ENCODE measurements at regions not wholly inside any gene's neighbourhood (a gene's known extent, or its start where the extent isn't known, plus 50 kb on each side); places are given as distances from the start of the nearest gene placed in this dataset.
"Not testable (repeated sequence)": the region's sequence is repeated elsewhere in the genome, so short reads cannot be mapped to it uniquely, and the experiment has no call there.

- TF ChIP-seq, protein P1, sequence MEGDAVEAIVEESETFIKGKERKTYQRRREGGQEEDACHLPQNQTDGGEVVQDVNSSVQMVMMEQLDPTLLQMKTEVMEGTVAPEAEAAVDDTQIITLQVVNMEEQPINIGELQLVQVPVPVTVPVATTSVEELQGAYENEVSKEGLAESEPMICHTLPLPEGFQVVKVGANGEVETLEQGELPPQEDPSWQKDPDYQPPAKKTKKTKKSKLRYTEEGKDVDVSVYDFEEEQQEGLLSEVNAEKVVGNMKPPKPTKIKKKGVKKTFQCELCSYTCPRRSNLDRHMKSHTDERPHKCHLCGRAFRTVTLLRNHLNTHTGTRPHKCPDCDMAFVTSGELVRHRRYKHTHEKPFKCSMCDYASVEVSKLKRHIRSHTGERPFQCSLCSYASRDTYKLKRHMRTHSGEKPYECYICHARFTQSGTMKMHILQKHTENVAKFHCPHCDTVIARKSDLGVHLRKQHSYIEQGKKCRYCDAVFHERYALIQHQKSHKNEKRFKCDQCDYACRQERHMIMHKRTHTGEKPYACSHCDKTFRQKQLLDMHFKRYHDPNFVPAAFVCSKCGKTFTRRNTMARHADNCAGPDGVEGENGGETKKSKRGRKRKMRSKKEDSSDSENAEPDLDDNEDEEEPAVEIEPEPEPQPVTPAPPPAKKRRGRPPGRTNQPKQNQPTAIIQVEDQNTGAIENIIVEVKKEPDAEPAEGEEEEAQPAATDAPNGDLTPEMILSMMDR (IDR thresholded peaks at IDR 0.05; ENCODE audit: low read depth, low read length): not testable (repeated sequence)
- not testable (repeated sequence) for TF ChIP-seq EZH2phosphoT487 (IDR thresholded peaks at IDR 0.05; ENCODE audit: low read depth)
Measured at GRCh38 chr4:3967204-3967603, 201.0 kb downstream of the ADRA2C start.

Measured in OCI-LY3 (cell line).